ENCODE measurements at regions not wholly inside any gene's neighbourhood (a gene's known extent, or its start where the extent isn't known, plus 50 kb on each side); places are given as distances from the start of the nearest gene placed in this dataset.
"Not testable (repeated sequence)": the region's sequence is repeated elsewhere in the genome, so short reads cannot be mapped to it uniquely, and the experiment has no call there.

DNA sequence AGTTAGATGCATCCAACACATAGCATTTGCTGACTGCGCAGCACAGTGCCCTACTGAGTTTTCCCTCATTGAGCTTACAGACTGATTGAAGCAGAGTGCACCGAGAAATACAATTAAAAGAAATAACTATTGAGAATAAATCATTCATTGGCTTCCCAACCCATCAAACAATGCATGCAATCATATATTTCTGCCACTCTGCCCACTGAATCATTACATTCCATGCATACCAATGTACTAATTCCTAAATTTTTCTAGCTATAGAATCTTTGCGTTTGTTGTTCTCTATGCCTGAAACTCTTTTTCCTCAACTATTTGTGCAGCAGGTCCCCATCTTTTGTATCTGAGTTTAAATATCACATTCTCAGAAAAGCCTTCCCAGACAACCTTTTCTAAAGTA lies 783.8 kb downstream of the SORCS1 start:
- DNase-seq = peak; percentile 29

DNA sequence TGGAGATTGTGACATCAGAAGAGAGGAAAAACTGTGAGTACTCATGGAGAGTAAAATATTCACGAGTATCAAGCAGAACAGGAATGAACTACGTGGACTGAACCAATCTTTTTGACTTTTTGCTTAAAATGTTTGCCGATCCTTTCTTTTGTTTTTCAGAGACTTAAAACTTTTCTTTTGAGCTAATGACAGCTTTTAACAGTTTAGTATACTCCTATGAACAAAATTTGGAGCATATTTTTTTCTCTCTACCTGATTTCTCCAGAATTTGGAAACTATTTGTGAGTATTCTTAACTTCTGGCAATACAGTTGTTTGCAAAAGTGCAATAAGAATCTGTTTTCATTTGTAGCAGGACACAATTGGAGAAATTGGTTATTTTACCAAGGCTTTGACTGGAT lies 786.3 kb downstream of the SORCS1 start:
- DNase-seq = no peak

DNA sequence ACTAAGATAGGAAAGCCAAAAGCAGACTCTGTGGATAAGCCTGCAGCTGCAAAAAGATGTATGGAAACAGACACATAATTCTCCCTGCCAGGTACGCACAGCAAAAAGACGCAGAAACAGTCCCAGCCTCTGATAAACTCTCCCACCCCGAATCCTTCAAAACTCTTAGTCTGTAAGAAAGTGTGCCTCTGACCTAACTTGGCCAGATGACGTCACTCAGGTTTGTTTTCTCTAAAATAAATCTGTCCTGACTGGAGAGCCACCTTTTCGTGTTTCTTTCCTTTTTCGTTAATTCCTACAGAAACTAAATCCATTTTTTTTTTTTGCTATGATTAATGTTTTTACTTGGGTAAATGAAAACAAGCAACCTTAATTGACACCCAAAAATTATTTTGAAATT lies 793.8 kb downstream of the SORCS1 start:
- DNase-seq = no peak

DNA sequence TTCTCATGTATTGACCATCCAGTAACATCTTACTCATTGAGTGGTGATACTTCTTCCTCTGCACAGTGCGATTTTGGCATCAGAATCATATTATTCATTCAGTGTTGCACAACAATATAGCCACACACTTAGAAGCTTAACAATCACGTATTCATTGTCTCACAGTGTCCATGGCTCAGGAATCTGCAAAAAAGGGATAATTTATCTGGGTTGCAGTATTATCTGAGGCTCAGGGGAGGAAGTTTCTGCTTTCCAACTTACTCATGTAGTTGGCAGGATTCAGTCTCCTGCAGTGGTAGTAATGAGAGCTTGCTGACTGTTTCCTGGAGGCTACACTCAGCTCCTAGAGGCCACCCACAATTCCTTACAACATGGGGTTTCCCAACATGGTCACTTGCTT lies 803.6 kb downstream of the SORCS1 start:
- DNase-seq = peak; percentile 44

DNA sequence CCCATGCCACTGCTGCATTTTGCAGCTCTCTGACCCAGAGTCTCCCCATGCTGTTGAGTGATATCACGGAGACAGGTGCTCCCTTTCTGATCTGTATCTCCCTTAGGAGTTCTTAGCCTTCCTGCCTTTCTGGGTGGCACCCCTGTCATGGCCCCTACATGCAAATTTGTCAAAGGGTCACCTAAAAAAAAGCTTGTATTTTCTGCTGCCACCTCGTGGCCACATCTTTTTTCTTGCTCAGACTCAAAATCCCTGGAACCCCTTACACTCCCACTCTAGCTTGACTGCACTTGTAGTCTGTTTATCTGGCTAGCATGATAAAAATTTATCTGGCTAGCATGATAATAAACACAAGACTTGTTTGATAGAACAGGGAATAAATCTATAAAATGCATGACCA lies 809.1 kb downstream of the SORCS1 start:
- peak; percentile 0 for DNase-seq

DNA sequence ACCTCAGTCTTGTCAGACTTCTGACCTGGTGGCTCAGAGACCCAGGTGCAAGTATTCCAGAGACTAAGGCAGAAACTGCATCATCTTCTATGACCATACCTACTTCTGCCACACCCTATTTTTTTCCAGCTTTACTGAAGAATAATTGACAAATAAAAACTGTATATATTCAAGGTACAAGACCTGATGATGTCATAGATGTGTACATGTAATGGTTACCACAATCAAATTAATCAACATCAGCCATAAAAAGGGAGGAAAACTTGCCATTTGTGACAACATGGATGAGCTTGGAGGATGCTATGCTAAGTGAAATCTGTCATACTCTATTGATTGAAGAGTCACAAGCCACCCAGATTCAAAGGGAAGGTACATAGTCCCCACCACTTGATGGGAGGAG lies 815.6 kb downstream of the SORCS1 start:
- no peak for DNase-seq

DNA sequence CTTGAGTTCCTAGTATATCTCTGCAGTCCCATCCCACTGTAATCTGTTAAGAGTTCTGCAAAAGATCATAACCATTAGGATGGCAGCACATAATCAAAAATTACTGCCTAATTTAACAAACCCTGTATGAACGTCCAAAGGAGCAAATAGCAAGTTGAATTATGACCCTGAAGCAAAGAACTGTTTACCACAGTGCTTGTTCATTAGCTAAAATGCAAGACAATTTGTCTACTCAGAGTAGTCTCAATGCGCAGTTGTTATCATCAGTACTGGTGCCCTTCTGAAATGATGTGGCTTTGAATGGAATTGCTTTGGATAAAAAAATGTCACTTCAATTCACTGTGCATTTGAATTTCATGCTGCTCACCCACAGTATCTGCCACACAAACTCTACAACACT lies 817.0 kb downstream of the SORCS1 start:
- no peak for DNase-seq

DNA sequence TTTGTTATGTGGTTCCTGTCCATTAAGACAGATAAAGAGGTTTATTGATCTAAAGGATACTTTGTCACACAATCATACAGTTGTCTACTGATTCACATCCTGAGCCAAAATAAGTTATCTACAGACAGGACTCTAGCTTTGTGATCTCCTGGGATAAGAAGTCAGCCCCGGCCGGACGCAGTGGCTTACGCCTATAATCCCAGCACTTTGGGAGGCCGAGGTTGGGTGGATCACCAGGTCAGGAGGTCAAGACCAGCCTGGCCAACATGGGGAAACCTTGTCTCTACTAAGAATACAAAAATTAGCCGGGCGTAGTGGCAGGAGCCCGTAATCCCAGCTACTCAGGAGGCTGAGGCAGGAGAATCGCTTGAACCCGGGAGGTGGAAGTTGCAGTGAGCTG lies 821.0 kb downstream of the SORCS1 start:
- DNase-seq = not testable (repeated sequence)

DNA sequence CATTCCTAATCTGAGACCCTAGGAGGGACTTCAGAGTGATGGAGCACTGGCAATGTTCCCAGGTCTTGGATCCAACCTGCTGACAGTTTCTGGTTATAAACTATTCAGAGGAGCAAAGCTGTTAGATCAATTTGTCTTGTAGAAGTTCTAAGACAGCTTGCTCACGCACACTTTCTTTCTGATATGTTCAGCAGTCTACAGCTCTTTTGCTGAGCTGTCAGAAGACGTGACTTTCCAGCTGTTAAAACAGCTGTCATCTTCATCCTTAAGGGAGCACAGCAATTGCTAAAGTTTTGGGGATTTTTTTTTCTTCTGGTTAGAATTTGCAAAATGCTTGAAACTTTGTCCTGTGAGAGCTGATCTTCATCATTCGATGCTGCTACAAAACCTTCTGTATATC lies 823.1 kb downstream of the SORCS1 start:
- DNase-seq = no peak

DNA sequence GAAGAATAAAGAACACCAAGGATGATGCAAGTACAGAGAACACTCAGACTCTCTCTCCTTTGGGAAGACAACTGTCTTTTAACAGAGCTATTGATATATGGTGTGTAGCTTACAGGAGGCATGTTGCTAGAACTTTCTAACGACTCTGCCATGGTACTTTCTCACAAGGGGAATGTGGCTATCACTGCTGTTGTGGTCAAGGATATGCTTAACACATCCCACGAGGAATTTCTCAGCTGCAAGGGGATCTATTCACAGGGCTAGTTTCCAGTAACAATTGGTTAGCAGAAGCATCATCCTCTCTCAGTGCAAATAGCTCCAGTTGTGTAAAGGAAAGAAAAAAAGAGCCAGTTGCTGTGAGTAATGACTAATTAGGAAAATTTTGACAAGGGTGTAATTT lies 826.0 kb downstream of the SORCS1 start:
- peak; percentile 11 for DNase-seq

DNA sequence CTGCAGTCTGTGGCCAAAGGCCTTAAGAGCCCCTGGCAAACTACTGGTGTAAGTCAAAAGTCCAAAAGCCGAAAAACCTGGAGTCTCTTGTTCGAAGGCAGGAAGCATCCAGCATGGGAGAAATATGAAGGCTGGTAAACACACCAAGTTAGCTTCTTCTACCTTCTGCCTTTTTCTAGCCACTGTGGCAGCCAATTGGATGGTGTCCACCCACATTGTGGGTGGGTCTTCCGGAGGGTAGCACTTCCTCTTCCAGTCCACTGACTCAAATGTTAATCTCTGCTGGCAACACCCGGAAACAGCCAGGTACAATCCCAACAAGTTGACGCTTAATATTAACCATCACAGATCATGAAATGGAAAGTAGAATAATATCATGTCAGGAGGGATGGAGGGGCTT lies 827.6 kb downstream of the SORCS1 start:
- DNase-seq = no peak

DNA sequence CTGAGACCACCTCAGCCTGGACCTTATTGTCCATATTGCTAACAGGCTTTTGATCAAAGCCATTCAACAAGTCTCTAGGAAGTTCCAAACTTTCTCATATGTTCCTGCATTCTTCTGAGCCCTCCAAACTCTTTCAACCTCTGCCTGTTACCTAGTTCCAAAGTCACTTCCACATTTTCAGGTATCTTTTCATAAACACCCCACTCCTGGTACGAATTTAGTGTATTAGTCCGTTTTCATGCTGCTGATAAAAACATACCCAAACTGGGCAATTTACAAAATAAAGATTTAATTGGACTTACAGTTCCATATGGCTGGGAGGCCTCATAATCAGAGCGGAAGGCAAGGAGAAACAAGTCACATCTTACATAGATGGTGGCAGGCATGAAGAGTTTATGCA lies 836.8 kb downstream of the SORCS1 start:
- no peak for DNase-seq

DNA sequence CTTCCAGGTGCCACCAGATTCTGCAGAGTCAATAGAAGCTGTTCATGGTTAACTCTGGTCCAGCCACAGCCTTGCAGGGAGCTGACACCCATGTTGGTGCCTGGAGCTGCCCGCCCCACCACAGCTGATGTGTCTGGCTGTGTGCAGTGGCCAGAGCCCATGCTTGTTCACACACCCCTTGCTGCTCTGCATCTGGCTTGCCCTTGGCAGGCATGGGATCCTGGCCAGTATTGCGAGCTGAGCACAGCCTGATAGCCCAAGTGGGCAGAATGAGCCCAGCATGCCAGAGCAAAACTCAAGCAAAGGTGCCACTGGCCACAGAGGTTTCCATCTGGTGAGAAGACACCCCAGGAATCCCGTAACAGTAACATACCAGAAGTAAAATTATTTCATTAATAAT lies 843.6 kb downstream of the SORCS1 start:
- DNase-seq = no peak

DNA sequence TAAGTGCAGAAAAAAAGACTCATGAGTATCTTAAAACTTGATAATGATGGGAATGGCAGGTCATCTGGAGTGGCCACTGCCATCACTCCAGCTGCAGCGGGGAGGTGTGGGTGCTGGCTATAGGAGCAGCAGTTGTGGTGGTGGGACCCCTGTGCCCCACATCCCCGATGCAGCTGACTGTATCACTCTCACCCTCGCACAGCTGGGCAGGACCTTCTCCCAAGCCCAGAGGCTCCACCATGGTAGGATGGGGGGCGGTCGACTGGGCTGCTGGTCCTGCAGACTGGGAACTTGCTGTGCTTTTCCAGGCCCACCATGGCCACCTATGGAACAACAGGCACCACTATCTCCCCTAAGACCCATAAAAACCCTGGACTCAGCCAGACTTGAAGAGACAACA lies 844.4 kb downstream of the SORCS1 start:
- DNase-seq = no peak

DNA sequence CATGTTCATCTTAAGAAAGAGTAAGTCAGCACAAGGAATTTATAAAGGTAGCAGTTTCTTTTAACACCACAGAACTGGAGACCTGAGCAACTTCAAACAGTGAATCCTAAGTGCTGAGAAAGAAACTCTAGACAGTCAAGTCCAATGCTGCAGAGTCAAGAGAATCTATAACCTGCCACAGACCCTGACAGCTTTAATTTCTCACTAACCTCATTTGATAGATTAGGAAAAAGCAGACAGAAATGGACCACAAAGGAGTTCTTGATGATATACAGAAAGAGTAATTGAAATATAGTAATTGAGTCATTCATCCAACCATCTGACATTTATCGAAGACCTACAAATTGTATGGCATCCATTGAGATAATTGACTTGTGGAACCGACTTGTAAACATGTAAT lies 847.0 kb downstream of the SORCS1 start:
- DNase-seq = no peak

DNA sequence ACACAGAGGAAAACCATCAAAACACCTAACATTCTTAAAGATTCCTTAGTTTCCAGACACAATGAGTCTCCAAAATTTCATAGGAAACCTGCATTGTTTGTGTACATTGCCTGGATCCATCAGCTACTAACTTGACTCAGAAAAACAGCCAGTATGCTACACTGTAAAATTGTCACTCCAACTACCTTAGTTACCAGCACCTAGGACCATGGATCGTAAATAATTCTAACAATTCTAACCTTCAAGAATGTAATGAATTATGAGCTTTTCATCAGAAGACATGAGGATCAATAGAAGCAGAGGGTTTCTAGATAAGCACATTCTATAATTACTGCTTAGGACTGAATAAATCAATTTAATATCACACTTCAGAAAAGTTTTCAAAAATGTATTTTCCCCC lies 851.5 kb downstream of the SORCS1 start:
- no peak for DNase-seq

DNA sequence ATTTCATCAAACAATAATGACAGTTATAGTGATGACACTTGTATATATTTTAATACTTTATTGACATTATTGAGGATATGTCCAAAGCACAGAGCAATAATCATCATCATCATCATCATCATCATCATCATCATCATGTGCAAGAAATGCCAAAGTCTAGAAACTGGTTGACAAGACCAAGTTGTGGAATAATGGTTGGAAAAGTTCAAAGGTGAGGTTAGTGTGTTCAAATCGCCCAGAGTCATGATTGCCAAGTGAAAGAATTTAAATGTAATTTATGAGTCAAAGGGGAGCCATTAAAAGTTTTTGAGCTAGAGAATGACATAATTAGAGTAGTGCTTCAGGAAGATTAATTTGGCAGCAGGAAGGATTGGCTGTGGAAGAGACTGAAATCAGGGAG lies 852.4 kb downstream of the SORCS1 start:
- DNase-seq = no peak

DNA sequence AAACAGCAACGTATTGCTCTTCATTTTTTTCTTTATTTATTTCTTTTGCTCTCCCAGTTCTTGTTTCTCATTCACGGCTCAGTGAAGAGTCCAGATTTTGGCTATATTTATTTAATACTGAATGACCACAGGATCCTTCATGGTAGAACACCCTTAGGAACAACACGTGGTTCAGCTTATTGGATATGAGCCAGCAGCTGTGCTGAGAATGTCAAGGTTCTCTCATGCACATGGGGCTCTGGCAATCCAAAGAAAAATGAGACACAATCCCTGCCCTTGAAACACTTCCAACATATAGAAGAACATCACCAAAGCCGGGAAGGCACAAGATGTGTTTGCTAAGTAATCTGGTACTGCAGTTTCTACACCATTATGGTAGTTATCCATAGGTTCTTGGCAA lies 852.9 kb downstream of the SORCS1 start:
- DNase-seq = no peak

DNA sequence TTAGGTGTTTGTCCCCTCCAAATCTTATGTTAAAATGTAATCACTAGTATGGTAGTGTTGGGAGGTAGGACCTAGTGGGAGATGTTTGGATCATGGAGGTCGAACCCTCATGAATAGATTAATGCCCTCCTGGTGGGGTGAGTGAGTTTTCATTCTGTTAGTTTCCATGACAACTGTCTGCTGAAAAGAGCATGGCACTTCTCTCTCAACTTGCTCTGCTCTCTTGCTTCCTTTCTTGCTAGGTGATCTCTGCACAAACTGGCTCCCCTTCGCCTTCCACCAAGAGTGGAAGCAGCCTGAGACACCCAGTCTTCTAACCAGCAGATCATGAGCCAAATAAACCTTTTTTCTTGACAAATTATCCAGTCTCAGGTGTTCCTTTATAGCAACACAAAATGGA lies 853.9 kb downstream of the SORCS1 start:
- DNase-seq = no peak

DNA sequence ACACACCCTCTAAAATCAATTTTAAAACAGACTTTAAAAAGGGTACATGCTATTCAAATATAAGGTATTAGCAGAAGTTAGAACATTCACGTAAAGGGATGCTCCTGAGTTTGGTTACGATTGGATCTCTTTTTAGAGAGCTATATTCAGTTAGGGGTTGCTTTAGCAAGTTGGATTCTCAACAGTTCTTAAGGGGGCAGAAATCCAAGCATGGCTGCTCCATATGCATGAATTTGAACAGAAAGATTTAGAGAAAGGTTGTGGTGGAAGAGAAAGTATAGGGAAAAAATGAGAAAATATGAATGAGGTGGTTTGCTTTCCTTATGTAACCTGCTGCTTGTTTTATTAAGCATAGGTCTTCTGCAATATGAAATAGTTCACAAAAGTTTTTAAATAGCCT lies 855.1 kb downstream of the SORCS1 start:
- no peak for DNase-seq

DNA sequence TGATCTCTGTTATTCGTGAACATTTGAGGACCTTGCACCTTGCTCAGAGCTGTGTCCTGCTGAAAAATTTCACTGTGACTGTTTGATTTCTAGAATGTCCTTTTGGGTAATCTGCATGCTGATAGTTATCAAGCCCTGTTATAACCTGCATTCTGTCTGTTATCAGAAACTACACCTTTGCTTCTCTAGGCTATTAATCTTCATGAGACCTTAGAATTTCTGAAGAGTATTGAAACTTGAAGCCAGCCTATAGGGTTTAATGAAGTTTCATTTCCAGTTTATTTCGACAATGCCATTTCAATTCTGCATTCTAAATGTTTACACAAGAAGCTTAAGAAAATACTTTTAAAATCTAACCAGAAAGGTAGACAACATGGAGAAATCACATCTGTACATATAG lies 856.2 kb downstream of the SORCS1 start:
- DNase-seq = no peak

DNA sequence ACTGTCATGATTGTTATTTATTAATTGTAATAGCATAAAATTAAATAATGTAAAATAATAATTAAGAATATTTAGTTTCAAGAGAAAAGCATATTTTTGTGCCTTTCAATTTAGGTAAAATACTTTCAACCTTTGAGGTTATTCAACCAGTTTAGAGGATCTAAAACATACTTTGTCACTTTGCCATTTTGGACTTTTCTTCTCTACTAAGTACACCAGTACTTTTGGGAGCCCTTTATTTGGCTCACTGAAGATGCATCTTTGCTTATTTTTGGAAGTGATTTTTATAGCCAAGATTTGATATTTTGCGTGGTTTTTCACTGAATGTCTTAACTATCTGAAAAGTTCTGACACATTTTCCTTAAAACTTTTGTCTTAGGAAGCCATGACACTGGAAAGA lies 860.5 kb downstream of the SORCS1 start:
- DNase-seq = no peak

DNA sequence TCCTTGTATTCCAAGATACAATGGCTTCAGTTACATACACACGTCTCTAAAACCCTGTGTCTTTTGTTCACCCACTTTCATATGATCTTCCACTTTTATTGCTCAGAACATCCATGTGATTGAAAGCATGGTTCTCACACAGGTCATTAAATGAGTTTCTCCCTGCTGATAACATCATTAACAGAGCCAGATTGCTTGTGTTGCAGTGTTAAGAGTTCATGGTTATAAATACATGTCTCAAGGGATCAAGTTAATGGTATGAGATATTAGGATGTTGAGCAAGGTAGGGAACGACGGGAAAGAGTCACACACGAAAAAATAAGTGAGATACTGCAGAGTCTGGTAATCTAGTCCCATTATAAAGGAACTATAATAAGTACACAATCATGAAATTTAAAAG lies 861.5 kb downstream of the SORCS1 start:
- DNase-seq = no peak

DNA sequence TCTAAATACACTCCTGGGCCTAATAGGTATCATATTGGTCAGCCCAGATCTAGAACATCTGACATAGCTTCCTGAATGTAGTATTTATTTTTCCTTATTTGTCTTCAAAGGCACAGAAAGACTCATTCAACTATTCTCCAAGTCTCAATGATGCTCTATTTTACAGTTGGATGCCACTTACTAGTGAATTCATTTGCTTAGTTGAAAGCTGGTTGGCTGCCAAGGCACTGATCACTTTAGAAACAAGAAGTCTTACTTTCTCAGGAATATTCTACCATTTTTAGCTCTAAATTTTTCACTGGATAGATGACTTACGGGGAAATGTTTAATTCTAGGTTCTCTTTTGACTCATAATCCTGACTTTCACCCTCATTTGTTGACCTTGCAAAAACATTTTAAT lies 863.4 kb downstream of the SORCS1 start:
- DNase-seq = no peak

DNA sequence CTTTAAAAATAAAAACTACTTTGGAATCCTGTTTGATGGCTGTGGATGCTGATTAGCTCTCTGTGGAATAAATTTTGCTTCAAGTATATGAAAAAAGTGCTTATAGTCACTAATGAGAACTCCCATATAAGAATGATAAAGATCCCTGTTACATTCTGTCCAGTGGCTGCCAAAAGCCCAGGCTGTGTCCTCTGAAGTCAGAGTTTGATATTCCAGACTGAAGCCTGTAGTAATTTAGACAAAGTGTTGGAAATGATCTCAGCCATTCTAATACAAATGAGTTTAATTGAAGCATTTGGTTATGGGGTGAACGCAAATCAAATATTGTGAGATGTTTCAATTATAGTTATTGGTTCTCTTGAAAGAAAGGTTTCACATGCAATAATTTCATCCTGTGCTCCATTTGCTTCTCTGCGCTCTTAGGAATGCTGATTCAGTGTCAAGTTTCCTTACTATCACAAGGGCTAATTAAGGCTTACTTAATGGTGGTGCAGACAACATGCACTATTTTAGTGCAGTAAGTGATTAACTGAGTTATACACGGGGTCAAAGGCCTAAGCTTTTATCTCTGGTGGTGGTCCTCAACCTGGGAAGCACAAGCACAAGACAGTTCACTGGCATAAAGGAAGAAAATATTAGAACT lies 867.6 kb downstream of the SORCS1 start:
- no peak for DNase-seq

Measured in fibroblast of skin of back (primary cell).